Tibial nerve (tissue), 4 donors: ENCODE measurements at regions not wholly inside any gene's neighbourhood (a gene's known extent, or its start where the extent isn't known, plus 50 kb on each side); places are given as distances from the start of the nearest gene placed in this dataset.

Experiments
- DNase-seq, 2 donors: peaks; one replicate each; pipeline ENCODE4 v3.0.0-alpha.2; 2019; ENCODE audit warnings: low spot score in 2 of 2
- H3K27ac ChIP-seq, 4 donors: fragments of 200-600 bp; sonication (generic) in 3 of 4; one replicate each; pipeline ENCODE4 v1.5.1; 2017 to 2019; ENCODE audit warnings: mild to moderate bottlenecking in 1 of 4
- H3K27me3 ChIP-seq, 2 donors: fragments of 200-600 bp; sonication (generic) in 1 of 2; one replicate each; pipeline versions ENCODE4 v1.5.1 to v1.6.0; 2017 to 2019
- H3K36me3 ChIP-seq, 3 donors: fragments of 200-600 bp; sonication (generic); one replicate each; pipeline ENCODE4 v1.5.1; 2018 to 2019
- H3K4me1 ChIP-seq, 4 donors: fragments of 200-600 bp; sonication (generic) in 3 of 4; one replicate each; pipeline ENCODE4 v1.5.1; 2017 to 2019
- H3K4me3 ChIP-seq, 4 donors: fragments of 200-600 bp; sonication (generic) in 3 of 4; one replicate each; pipeline ENCODE4 v1.5.1; 2017 to 2019; ENCODE audit warnings: mild to moderate bottlenecking in 1 of 4, moderate library complexity in 1 of 4
- H3K9me3 ChIP-seq, 4 donors: fragments of 200-600 bp; sonication (generic) in 3 of 4; one replicate each; pipeline ENCODE4 v1.5.1; 2017 to 2019
- CTCF ChIP-seq, 5 experiments: fragments of 200-600 bp in 3 of 5; fragments of 450-650 bp in 2 of 5; sonication (generic) in 3 of 5; IDR thresholded peaks; one replicate each; pipeline ENCODE4 v1.5.1; 2016 to 2019; ENCODE audit warnings: antibody characterized with exemption in 5 of 5, mild to moderate bottlenecking in 3 of 5, moderate library complexity in 2 of 5
- EP300 ChIP-seq, 2 donors: sonication (generic); formaldehyde crosslinking; IDR thresholded peaks; one replicate each; pipeline ENCODE4 v1.6.1; 2017; ENCODE audit warnings: antibody characterized with exemption in 2 of 2, mild to moderate bottlenecking in 1 of 2
- POLR2A ChIP-seq, 2 donors: fragments of 450-650 bp; IDR thresholded peaks; one replicate each; pipeline ENCODE4 v1.6.1; 2017; ENCODE audit warnings: antibody characterized with exemption in 2 of 2, mild to moderate bottlenecking in 2 of 2, moderate library complexity in 2 of 2
- WGBS, 2 donors: methylation state at CpG; one replicate each; pipeline ENCODE4 v1.1.5; 2018; 5-methylcytosine and 5-hydroxymethylcytosine counted together

GRCh38 chr10:3892440-3893425 is 107.7 kb upstream of the KLF6 start:
- H3K27ac ChIP-seq, result no peak overlapping the region
- TF ChIP-seq EP300 (IDR thresholded peaks at IDR 0.05) (no peak), CTCF (IDR thresholded peaks at IDR 0.05) (no peak), POLR2A (IDR thresholded peaks at IDR 0.05) (no peak)
- WGBS, 2 donors, result 44 to 70% methylated on average over 9 of the region's 9 CpGs

GRCh38 chr10:3891396-3891795 is 106.4 kb upstream of the KLF6 start:
- Histone ChIP-seq H3K4me3 (no peak overlapping the region), H3K36me3 (no peaks in the 10 kb centered on the region), H3K27ac (no peak overlapping the region), H3K9me3 (no peaks in the 10 kb centered on the region), H3K27me3 (no peaks in the 10 kb centered on the region), H3K4me1 (peaks cover 0 to 18% (median 11%) of the 10 kb centered on the region in 4 donors)
- WGBS, 2 donors, result 90 to 97% methylated on average over 3 of the region's 3 CpGs
- TF ChIP-seq EP300 (IDR thresholded peaks at IDR 0.05), result no peak
- no peak for DNase-seq

More at GRCh38 chr10:3892440-3893425, 107.7 kb upstream of the KLF6 start:
- no peak for DNase-seq
- H3K36me3 ChIP-seq, result no peaks in the 10 kb centered on the region
- H3K9me3 ChIP-seq, result no peaks in the 10 kb centered on the region
- peaks cover 0 to 6% (median under 1%) of the 10 kb centered on the region in 4 donors for H3K4me1 ChIP-seq
- no peak overlapping the region for H3K4me3 ChIP-seq
- no peaks in the 10 kb centered on the region for H3K27me3 ChIP-seq

GRCh38 chr10:3890602-3891352 is 105.8 kb upstream of the KLF6 start:
- 94 to 95% methylated on average over 14 of the region's 14 CpGs for WGBS, 2 donors
- no peak for DNase-seq
- peaks cover 0 to 24% (median 15%) of the 10 kb centered on the region in 4 donors for H3K4me1 ChIP-seq
- no peaks in the 10 kb centered on the region for H3K9me3 ChIP-seq
- no peak overlapping the region for H3K4me3 ChIP-seq
- H3K36me3 ChIP-seq, result no peaks in the 10 kb centered on the region
- no peaks in the 10 kb centered on the region for H3K27me3 ChIP-seq
- no peak for TF ChIP-seq POLR2A (IDR thresholded peaks at IDR 0.05)
- no peak for TF ChIP-seq EP300 (IDR thresholded peaks at IDR 0.05)
- TF ChIP-seq CTCF (IDR thresholded peaks at IDR 0.05), result no peak
- H3K27ac ChIP-seq, result no peak overlapping the region

GRCh38 chr10:3889961-3890522 is 105.0 kb upstream of the KLF6 start:
- Histone ChIP-seq H3K27ac (no peak overlapping the region), H3K4me1 (peaks cover 0 to 26% (median 15%) of the 10 kb centered on the region in 4 donors), H3K27me3 (no peaks in the 10 kb centered on the region), H3K36me3 (no peaks in the 10 kb centered on the region), H3K4me3 (no peak overlapping the region), H3K9me3 (no peaks in the 10 kb centered on the region)
- TF ChIP-seq POLR2A (IDR thresholded peaks at IDR 0.05) (no peak), CTCF (IDR thresholded peaks at IDR 0.05) (no peak), EP300 (IDR thresholded peaks at IDR 0.05) (no peak)
- DNase-seq, result no peak
- 44 to 46% methylated on average over 4 of the region's 4 CpGs for WGBS, 2 donors

GRCh38 chr10:3887885-3888476 is 103.0 kb upstream of the KLF6 start:
- WGBS, 2 donors, result 74 to 76% methylated on average over 9 of the region's 9 CpGs
- TF ChIP-seq EP300 (IDR thresholded peaks at IDR 0.05) (no peak), CTCF (IDR thresholded peaks at IDR 0.05) (no peak), POLR2A (IDR thresholded peaks at IDR 0.05) (no peak)
- no peaks in the 10 kb centered on the region for H3K9me3 ChIP-seq
- H3K4me3 ChIP-seq, result no peak overlapping the region
- H3K36me3 ChIP-seq, result no peaks in the 10 kb centered on the region
- H3K4me1 ChIP-seq, result peaks cover 0 to 26% (median 15%) of the 10 kb centered on the region in 4 donors
- peak overlapping the region; percentile 49 to 89 (median 76) for H3K27ac ChIP-seq
- H3K27me3 ChIP-seq, result no peaks in the 10 kb centered on the region
- DNase-seq, result peak in 1 of 2 donors; percentile 34
